Mucosa of gallbladder (tissue), 1 donor: ENCODE measurements at regions not wholly inside any gene's neighbourhood (a gene's known extent, or its start where the extent isn't known, plus 50 kb on each side); places are given as distances from the start of the nearest gene placed in this dataset.

Experiments
- DNase-seq: peaks from one replicate; pipeline ENCODE4 v3.0.0-alpha.2; 2020; ENCODE audit warnings: low spot score
- donor health status: DM: no; HTN: no; CAD: no.

GRCh38 chr21:17900281-17900989 lies 81.3 kb upstream of the C21orf91 start:
- no peak for DNase-seq

GRCh38 chr21:17889171-17889570 lies 70.0 kb upstream of the C21orf91 start:
- no peak for DNase-seq

GRCh38 chr21:17869115-17869514 lies 50.0 kb upstream of the C21orf91 start:
- no peak for DNase-seq
